T-cell (primary cell): ENCODE measurements at regions not wholly inside any gene's neighbourhood (a gene's known extent, or its start where the extent isn't known, plus 50 kb on each side); places are given as distances from the start of the nearest gene placed in this dataset.

Experiments used
- ATAC-seq, 4 experiments: fragments of 200-7000 bp in 3 of 4; fragments of 150-1000 bp in 1 of 4; cut with Tn5 transposase; replicated peaks in 1 of 4; 1 replicate in 3 of 4; 2 replicates in 1 of 4; pipeline ENCODE4 v1.10.0; 2021; ENCODE audit warnings: moderate library complexity in 3 of 4, mild to moderate bottlenecking in 2 of 4, moderate number of reproducible peaks in 1 of 4
- CTCF ChIA-PET, 2 donors: fragments of 300-600 bp; sonication (Branson Sonifier 250); formaldehyde crosslinking; loops; one replicate each; lab custom pipeline; 2022; ENCODE audit warnings: antibody characterized with exemption in 2 of 2; lab: Charles Lee
- POLR2A ChIA-PET, 2 donors: fragments of 300-600 bp; sonication (Branson Sonifier 250); formaldehyde crosslinking; loops; one replicate each; lab custom pipeline; 2022; ENCODE audit warnings: antibody characterized with exemption in 2 of 2; lab: Charles Lee
- DNase-seq, 35 experiments: peaks; one replicate each; pipeline versions ENCODE4 v3.0.0 to v3.0.0-alpha.2; 2013 to 2023
- H3K27ac ChIP-seq: one replicate; pipeline ENCODE4 v1.5.1; 2013; ENCODE audit warnings: low read length
- H3K27me3 ChIP-seq, 2 experiments: replicated peaks in 1 of 2; 1 replicate in 1 of 2; 2 replicates in 1 of 2; pipeline versions ENCODE4 v1.6.1 to v1.7.0; 2013; ENCODE audit warnings: low read length in 1 of 2, mixed read lengths in 1 of 2; ENCODE audit not compliant: control insufficient read depth in 2 of 2, insufficient read depth in 2 of 2; ENCODE audit errors: extremely low read depth in 1 of 2
- H3K36me3 ChIP-seq, 2 donors: 1 replicate in 1 of 2; 2 replicates in 1 of 2; pipeline versions ENCODE4 v1.6.1 to v1.7.0; 2013; ENCODE audit warnings: low read length in 1 of 2; ENCODE audit not compliant: control insufficient read depth in 2 of 2, insufficient read depth in 1 of 2; ENCODE audit errors: extremely low read depth in 1 of 2
- H3K4me1 ChIP-seq, 2 experiments: 1 replicate in 1 of 2; 2 replicates in 1 of 2; pipeline versions ENCODE4 v1.6.1 to v1.7.0; 2013; ENCODE audit warnings: low read length in 2 of 2, mixed read lengths in 1 of 2; ENCODE audit not compliant: insufficient read depth in 2 of 2, control insufficient read depth in 1 of 2; ENCODE audit errors: extremely low read depth in 1 of 2
- H3K4me3 ChIP-seq, 2 donors: 1 replicate in 1 of 2; 2 replicates in 1 of 2; pipeline versions ENCODE4 v1.5.1 to v1.7.0; 2013; ENCODE audit warnings: mild to moderate bottlenecking in 2 of 2, low read length in 1 of 2, moderate library complexity in 1 of 2; ENCODE audit not compliant: control insufficient read depth in 1 of 2; ENCODE audit errors: extremely low read depth in 1 of 2
- H3K9me3 ChIP-seq: 2 replicates; pipeline ENCODE4 v1.7.0; 2013
- H3K27ac Mint-ChIP-seq, 2 donors: one replicate each; pipeline ENCODE4 v1.8.0; 2020 to 2021; ENCODE audit warnings: mild to moderate bottlenecking in 2 of 2, mixed read lengths in 2 of 2
- H3K27me3 Mint-ChIP-seq, 2 donors: one replicate each; pipeline ENCODE4 v1.8.0; 2021 to 2022; ENCODE audit warnings: mixed read lengths in 2 of 2
- H3K36me3 Mint-ChIP-seq: one replicate; pipeline ENCODE4 v1.8.0; 2021; ENCODE audit warnings: mixed read lengths
- H3K4me1 Mint-ChIP-seq, 3 donors: one replicate each; pipeline ENCODE4 v1.8.0; 2020 to 2022; ENCODE audit warnings: mixed read lengths in 3 of 3, mild to moderate bottlenecking in 1 of 3
- H3K4me3 Mint-ChIP-seq, 3 donors: one replicate each; pipeline ENCODE4 v1.8.0; 2020 to 2022; ENCODE audit warnings: mild to moderate bottlenecking in 3 of 3, mixed read lengths in 3 of 3, moderate library complexity in 3 of 3
- H3K9me3 Mint-ChIP-seq, 3 donors: one replicate each; pipeline ENCODE4 v1.8.0; 2020 to 2022; ENCODE audit warnings: mixed read lengths in 3 of 3
- WGBS: methylation state at CpG from one replicate; pipeline ENCODE4 v1.1.5; 2013; ENCODE audit warnings: missing lambda C conversion rate; ENCODE audit not compliant: insufficient coverage; 5-methylcytosine and 5-hydroxymethylcytosine counted together

- Mint-ChIP-seq H3K4me1 (peaks cover 0 to 4% (median 0%) of the 10 kb centered on the region in 3 donors), H3K9me3 (no peaks in the 10 kb centered on the region), H3K36me3 (peaks cover 44% of the 10 kb centered on the region), H3K4me3 (no peak overlapping the region), H3K27me3 (no peaks in the 10 kb centered on the region), H3K27ac (no peak overlapping the region)
- ATAC-seq (no peak), DNase-seq (no peak)
- Histone ChIP-seq H3K4me1 (peaks cover 0 to 12% of the 10 kb centered on the region in 2 experiments), H3K9me3 (no peaks in the 10 kb centered on the region), H3K36me3 (no peaks in the 10 kb centered on the region), H3K27me3 (no peaks in the 10 kb centered on the region), H3K27ac (no peak overlapping the region), H3K4me3 (no peak overlapping the region)
- ChIA-PET CTCF (no interaction called here), POLR2A (no interaction called here)
- WGBS: 100% methylated on average over 1 of the region's 2 CpGs
These were observed 167.8 kb downstream of the KATNIP start for GRCh38 chr16:27717726-27718125.

GRCh38 chr16:27718201-27719105, 168.5 kb downstream of the KATNIP start:
- no peak overlapping the region for H3K4me3 Mint-ChIP-seq
- H3K27ac ChIP-seq: no peak overlapping the region
- no peak overlapping the region for H3K27ac Mint-ChIP-seq
- H3K4me1 Mint-ChIP-seq: peaks cover 0 to 8% (median 0%) of the 10 kb centered on the region in 3 donors
- H3K9me3 Mint-ChIP-seq: no peaks in the 10 kb centered on the region
- no peaks in the 10 kb centered on the region for H3K9me3 ChIP-seq
- H3K4me3 ChIP-seq: no peak overlapping the region
- CTCF ChIA-PET: no interaction called here
- no peaks in the 10 kb centered on the region for H3K27me3 Mint-ChIP-seq
- WGBS: 91% methylated on average over 7 of the region's 15 CpGs
- POLR2A ChIA-PET: no interaction called here
- no peaks in the 10 kb centered on the region for H3K36me3 ChIP-seq
- peaks cover 45% of the 10 kb centered on the region for H3K36me3 Mint-ChIP-seq
- no peaks in the 10 kb centered on the region for H3K27me3 ChIP-seq
- H3K4me1 ChIP-seq: peaks cover 0 to 19% of the 10 kb centered on the region in 2 experiments
- no peak for ATAC-seq
- no peak for DNase-seq

GRCh38 chr16:27719106-27719445, 169.1 kb downstream of the KATNIP start:
- Histone ChIP-seq H3K36me3 (no peaks in the 10 kb centered on the region), H3K27me3 (no peaks in the 10 kb centered on the region), H3K4me3 (no peak overlapping the region), H3K4me1 (peaks cover 0 to 26% of the 10 kb centered on the region in 2 experiments), H3K27ac (no peak overlapping the region), H3K9me3 (no peaks in the 10 kb centered on the region)
- Mint-ChIP-seq H3K36me3 (peaks cover 46% of the 10 kb centered on the region), H3K4me1 (peaks cover 0 to 8% (median 0%) of the 10 kb centered on the region in 3 donors), H3K27ac (no peak overlapping the region), H3K9me3 (no peaks in the 10 kb centered on the region), H3K27me3 (no peaks in the 10 kb centered on the region), H3K4me3 (no peak overlapping the region)
- 100% methylated on average over 1 of the region's 3 CpGs for WGBS
- DNase-seq (no peak), ATAC-seq (no peak)
- ChIA-PET POLR2A (no interaction called here), CTCF (no interaction called here)

- 92% methylated on average over 12 of the region's 20 CpGs for WGBS
- CTCF ChIA-PET: no interaction called here
These were observed 171.0 kb downstream of the KATNIP start for GRCh38 chr16:27720731-27721530.

GRCh38 chr16:27721531-27722181, 171.7 kb downstream of the KATNIP start:
- ChIA-PET POLR2A (no interaction called here), CTCF (no interaction called here)
- Histone ChIP-seq H3K27ac (no peak overlapping the region), H3K4me1 (peaks cover 0 to 27% of the 10 kb centered on the region in 2 experiments), H3K27me3 (no peaks in the 10 kb centered on the region), H3K36me3 (peaks cover 0 to 9% of the 10 kb centered on the region in 2 donors), H3K4me3 (no peak overlapping the region), H3K9me3 (no peaks in the 10 kb centered on the region)
- H3K9me3 Mint-ChIP-seq: no peaks in the 10 kb centered on the region
- no peak overlapping the region for H3K4me3 Mint-ChIP-seq
- H3K27ac Mint-ChIP-seq: peak overlapping the region in 1 of 2 donors; percentile 23
- DNase-seq (no peak), ATAC-seq (no peak)
- H3K4me1 Mint-ChIP-seq: peaks cover 0 to 8% (median 0%) of the 10 kb centered on the region in 3 donors
- 92% methylated on average over 8 of the region's 10 CpGs for WGBS
- peaks cover 54% of the 10 kb centered on the region for H3K36me3 Mint-ChIP-seq
- no peaks in the 10 kb centered on the region for H3K27me3 Mint-ChIP-seq

More at GRCh38 chr16:27720731-27721530, 171.0 kb downstream of the KATNIP start:
- POLR2A ChIA-PET: no interaction called here
- Histone ChIP-seq H3K9me3 (no peaks in the 10 kb centered on the region), H3K4me1 (peaks cover 0 to 27% of the 10 kb centered on the region in 2 experiments), H3K27ac (no peak overlapping the region), H3K4me3 (no peak overlapping the region), H3K36me3 (peaks cover 0 to 5% of the 10 kb centered on the region in 2 donors), H3K27me3 (no peaks in the 10 kb centered on the region)
- ATAC-seq (no peak), DNase-seq (no peak)
- no peaks in the 10 kb centered on the region for H3K9me3 Mint-ChIP-seq
- H3K27me3 Mint-ChIP-seq: no peaks in the 10 kb centered on the region
- H3K4me1 Mint-ChIP-seq: peaks cover 0 to 8% (median 0%) of the 10 kb centered on the region in 3 donors
- H3K4me3 Mint-ChIP-seq: no peak overlapping the region
- H3K27ac Mint-ChIP-seq: no peak overlapping the region
- H3K36me3 Mint-ChIP-seq: peaks cover 47% of the 10 kb centered on the region

GRCh38 chr16:27722207-27722606, 172.3 kb downstream of the KATNIP start:
- WGBS: no CpG with 5 or more reads among the region's 1 CpG
- no peak overlapping the region for H3K4me3 ChIP-seq
- ChIA-PET POLR2A (no interaction called here), CTCF (no interaction called here)
- no peaks in the 10 kb centered on the region for H3K27me3 Mint-ChIP-seq
- H3K4me3 Mint-ChIP-seq: no peak overlapping the region
- H3K27me3 ChIP-seq: no peaks in the 10 kb centered on the region
- no peak overlapping the region for H3K27ac Mint-ChIP-seq
- peaks cover 0 to 27% of the 10 kb centered on the region in 2 experiments for H3K4me1 ChIP-seq
- H3K4me1 Mint-ChIP-seq: peaks cover 0 to 8% (median 0%) of the 10 kb centered on the region in 3 donors
- no peaks in the 10 kb centered on the region for H3K9me3 Mint-ChIP-seq
- ATAC-seq (no peak), DNase-seq (no peak)
- H3K36me3 Mint-ChIP-seq: peaks cover 59% of the 10 kb centered on the region
- H3K36me3 ChIP-seq: peaks cover 0 to 11% of the 10 kb centered on the region in 2 donors
- no peaks in the 10 kb centered on the region for H3K9me3 ChIP-seq
- peak overlapping the region; percentile 35 for H3K27ac ChIP-seq
